A673 (cell line): ENCODE measurements at regions not wholly inside any gene's neighbourhood (a gene's known extent, or its start where the extent isn't known, plus 50 kb on each side); places are given as distances from the start of the nearest gene placed in this dataset.

Experiments used
- BruUV-seq: library from RNA; stranded (reverse); fragments of 400-500 nt; replicated peaks from 2 replicates; lab custom pipeline; 2021; lab: Mats Ljungman, UMichigan
- CTCF ChIA-PET: fragments of 300-600 bp; sonication (Branson Sonifier 250); formaldehyde crosslinking; loops from one replicate; lab custom pipeline; 2022; ENCODE audit warnings: antibody characterized with exemption; lab: Charles Lee
- POLR2A ChIA-PET: fragments of 300-600 bp; sonication (Branson Sonifier 250); formaldehyde crosslinking; loops from one replicate; lab custom pipeline; 2022; ENCODE audit warnings: antibody characterized with exemption; ENCODE audit not compliant: low non-redundant PET; lab: Charles Lee
- DNase-seq: peaks from one replicate; pipeline ENCODE4 v3.0.0-alpha.2; 2015; ENCODE audit warnings: low spot score
- H3K27ac ChIP-seq: fragments of 200-600 bp; sonication (generic); 2 replicates; pipeline ENCODE4 v1.5.1; 2016; ENCODE audit warnings: mixed run types, low read depth, mild to moderate bottlenecking, mixed read lengths, antibody characterized with exemption, low read length; ENCODE audit not compliant: poor library complexity, severe bottlenecking
- H3K27me3 ChIP-seq: fragments of 200-600 bp; sonication (generic); replicated peaks from 2 replicates; pipeline ENCODE4 v1.6.1; 2017; ENCODE audit warnings: mixed run types, low read depth, mild to moderate bottlenecking, mixed read lengths, antibody characterized with exemption, low read length; ENCODE audit not compliant: insufficient read depth, poor library complexity
- H3K36me3 ChIP-seq: fragments of 200-600 bp; sonication (generic); 2 replicates; pipeline ENCODE4 v1.6.1; 2016; ENCODE audit warnings: mixed run types, mild to moderate bottlenecking, mixed read lengths, antibody characterized with exemption, low read length; ENCODE audit not compliant: insufficient read depth, poor library complexity, severe bottlenecking
- H3K4me1 ChIP-seq: fragments of 200-600 bp; sonication (generic); 2 replicates; pipeline ENCODE4 v1.6.1; 2017; ENCODE audit warnings: mixed run types, mild to moderate bottlenecking, mixed read lengths, antibody characterized with exemption, low read length; ENCODE audit not compliant: insufficient read depth, poor library complexity, severe bottlenecking
- H3K4me3 ChIP-seq: fragments of 200-600 bp; sonication (generic); 2 replicates; pipeline ENCODE4 v1.5.1; 2016; ENCODE audit warnings: low read depth, mixed run types, mild to moderate bottlenecking, mixed read lengths, low read length; ENCODE audit not compliant: poor library complexity, severe bottlenecking
- H3K9me3 ChIP-seq: fragments of 200-600 bp; sonication (generic); 2 replicates; pipeline ENCODE4 v1.6.1; 2016; ENCODE audit warnings: mixed run types, low read depth, mild to moderate bottlenecking, mixed read lengths, antibody characterized with exemption, low read length; ENCODE audit not compliant: poor library complexity, severe bottlenecking
- EZH2 ChIP-seq: fragments of 200-600 bp; sonication (generic); IDR thresholded peaks from 2 replicates; pipeline ENCODE4 v1.6.1; 2017; ENCODE audit warnings: borderline replicate concordance, low read depth, mild to moderate bottlenecking, mixed read lengths, antibody characterized with exemption, low read length; ENCODE audit not compliant: poor library complexity, severe bottlenecking
- intact Hi-C: fragments of 100-400 bp; cut with micrococcal nuclease; formaldehyde crosslinking; loops from one replicate; pipeline ENCODE4 v1.10.0; 2022; ENCODE audit not compliant: unreplicated experiment
- TF ChIP-seq, protein P1 (sequence below): fragments of 300-800, 200-600 bp; sonication (generic); conservative IDR thresholded peaks from 2 replicates; pipeline ENCODE4 v1.5.1; 2017; ENCODE audit warnings: low read depth, mild to moderate bottlenecking, antibody characterized with exemption, low read length, moderate library complexity, mixed read lengths

GRCh38 chr10:44765299-44765698 lies 145.8 kb upstream of the TMEM72 start:
- Histone ChIP-seq H3K4me1 (no peaks in the 10 kb centered on the region), H3K27ac (no peak overlapping the region)
- DNase-seq = no peak

GRCh38 chr10:44766631-44767030 lies 144.5 kb upstream of the TMEM72 start:
- no TSS peak for BruUV-seq
- no peak for TF ChIP-seq EZH2
- TF ChIP-seq, protein P1, sequence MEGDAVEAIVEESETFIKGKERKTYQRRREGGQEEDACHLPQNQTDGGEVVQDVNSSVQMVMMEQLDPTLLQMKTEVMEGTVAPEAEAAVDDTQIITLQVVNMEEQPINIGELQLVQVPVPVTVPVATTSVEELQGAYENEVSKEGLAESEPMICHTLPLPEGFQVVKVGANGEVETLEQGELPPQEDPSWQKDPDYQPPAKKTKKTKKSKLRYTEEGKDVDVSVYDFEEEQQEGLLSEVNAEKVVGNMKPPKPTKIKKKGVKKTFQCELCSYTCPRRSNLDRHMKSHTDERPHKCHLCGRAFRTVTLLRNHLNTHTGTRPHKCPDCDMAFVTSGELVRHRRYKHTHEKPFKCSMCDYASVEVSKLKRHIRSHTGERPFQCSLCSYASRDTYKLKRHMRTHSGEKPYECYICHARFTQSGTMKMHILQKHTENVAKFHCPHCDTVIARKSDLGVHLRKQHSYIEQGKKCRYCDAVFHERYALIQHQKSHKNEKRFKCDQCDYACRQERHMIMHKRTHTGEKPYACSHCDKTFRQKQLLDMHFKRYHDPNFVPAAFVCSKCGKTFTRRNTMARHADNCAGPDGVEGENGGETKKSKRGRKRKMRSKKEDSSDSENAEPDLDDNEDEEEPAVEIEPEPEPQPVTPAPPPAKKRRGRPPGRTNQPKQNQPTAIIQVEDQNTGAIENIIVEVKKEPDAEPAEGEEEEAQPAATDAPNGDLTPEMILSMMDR = no peak
- CTCF ChIA-PET = no interaction called here

More at GRCh38 chr10:44765299-44765698, 145.8 kb upstream of the TMEM72 start:
- no peak for TF ChIP-seq EZH2
- TF ChIP-seq, protein P1 = no peak
- no TSS peak for BruUV-seq
- intact Hi-C loops = no loop called here
- no peaks in the 10 kb centered on the region for H3K36me3 ChIP-seq
- no peaks in the 10 kb centered on the region for H3K9me3 ChIP-seq
- POLR2A ChIA-PET = no interaction called here
- H3K4me3 ChIP-seq = no peak overlapping the region
- CTCF ChIA-PET = no interaction called here
- H3K27me3 ChIP-seq = peaks cover 3% of the 10 kb centered on the region

GRCh38 chr10:44769450-44769849 lies 141.7 kb upstream of the TMEM72 start:
- POLR2A ChIA-PET = no interaction called here
- TF ChIP-seq, protein P1 = no peak
- TF ChIP-seq EZH2 = no peak
- Histone ChIP-seq H3K27me3 (peaks cover 6% of the 10 kb centered on the region), H3K4me3 (no peak overlapping the region), H3K27ac (no peak overlapping the region), H3K36me3 (no peaks in the 10 kb centered on the region), H3K4me1 (no peaks in the 10 kb centered on the region), H3K9me3 (no peaks in the 10 kb centered on the region)
- intact Hi-C loops = no loop called here
- CTCF ChIA-PET = no interaction called here
- no peak for DNase-seq
- BruUV-seq = no TSS peak

More at GRCh38 chr10:44766631-44767030, 144.5 kb upstream of the TMEM72 start:
- H3K27me3 ChIP-seq = peaks cover 4% of the 10 kb centered on the region
- H3K27ac ChIP-seq = no peak overlapping the region
- intact Hi-C loops = no loop called here
- H3K36me3 ChIP-seq = no peaks in the 10 kb centered on the region
- no peaks in the 10 kb centered on the region for H3K9me3 ChIP-seq
- POLR2A ChIA-PET = no interaction called here
- DNase-seq = no peak
- no peaks in the 10 kb centered on the region for H3K4me1 ChIP-seq
- H3K4me3 ChIP-seq = no peak overlapping the region
